H9 (cell line): ENCODE measurements at regions not wholly inside any gene's neighbourhood (a gene's known extent, or its start where the extent isn't known, plus 50 kb on each side); places are given as distances from the start of the nearest gene placed in this dataset.

Experiments used
- DNase-seq: peaks from one replicate; pipeline ENCODE4 v3.0.0-alpha.2; 2017
- H2AFZ ChIP-seq: one replicate; pipeline ENCODE4 v1.6.1; 2013; ENCODE audit warnings: mild to moderate bottlenecking, low read length, control low read depth, moderate library complexity
- H2AK5ac ChIP-seq: 2 replicates; pipeline ENCODE4 v1.6.1; 2013; ENCODE audit warnings: low read length, control low read depth, mixed read lengths; ENCODE audit not compliant: insufficient read length
- H2BK120ac ChIP-seq: one replicate; pipeline ENCODE4 v1.6.1; 2013; ENCODE audit warnings: low read depth, mild to moderate bottlenecking, low read length, control low read depth, inconsistent platforms; ENCODE audit not compliant: poor library complexity, severe bottlenecking
- H2BK12ac ChIP-seq: 2 replicates; pipeline ENCODE4 v1.6.1; 2013; ENCODE audit warnings: low read length, control low read depth, mixed read lengths, low read depth; ENCODE audit not compliant: insufficient read length
- H2BK15ac ChIP-seq: 2 replicates; pipeline ENCODE4 v1.6.1; 2013; ENCODE audit warnings: low read depth, low read length, control low read depth
- H2BK20ac ChIP-seq: one replicate; pipeline ENCODE4 v1.6.1; 2013; ENCODE audit warnings: low read depth, mild to moderate bottlenecking, low read length, control low read depth, inconsistent platforms; ENCODE audit not compliant: poor library complexity, severe bottlenecking
- H2BK5ac ChIP-seq: 2 replicates; pipeline ENCODE4 v1.6.1; 2013; ENCODE audit warnings: low read length, control low read depth, mixed read lengths; ENCODE audit not compliant: insufficient read length
- H3K14ac ChIP-seq: 2 replicates; pipeline ENCODE4 v1.6.1; 2013; ENCODE audit warnings: low read length, control low read depth; ENCODE audit not compliant: insufficient read depth
- H3K18ac ChIP-seq: 2 replicates; pipeline ENCODE4 v1.6.1; 2013; ENCODE audit warnings: low read depth, mild to moderate bottlenecking, mixed read lengths, low read length, control low read depth; ENCODE audit not compliant: insufficient read length
- H3K23ac ChIP-seq: 2 replicates; pipeline ENCODE4 v1.6.1; 2013; ENCODE audit warnings: low read length, control low read depth, mixed read lengths, low read depth; ENCODE audit not compliant: insufficient read length
- H3K23me2 ChIP-seq: 2 replicates; pipeline ENCODE4 v1.6.1; 2013; ENCODE audit warnings: low read depth, mild to moderate bottlenecking, mixed read lengths, low read length, control low read depth; ENCODE audit not compliant: insufficient read length, poor library complexity, severe bottlenecking
- H3K27ac ChIP-seq: 2 replicates; pipeline ENCODE4 v1.5.1; 2013; ENCODE audit warnings: low read length, control low read depth, mixed read lengths, low read depth; ENCODE audit not compliant: insufficient read length
- H3K27me3 ChIP-seq: 2 replicates; pipeline ENCODE4 v1.6.1; 2013; ENCODE audit warnings: low read length, control low read depth, inconsistent platforms; ENCODE audit not compliant: insufficient read depth
- H3K4ac ChIP-seq: 2 replicates; pipeline ENCODE4 v1.6.1; 2013; ENCODE audit warnings: low read depth, mild to moderate bottlenecking, control low read depth, inconsistent platforms, low read length, moderate library complexity
- H3K4me1 ChIP-seq: 2 replicates; pipeline ENCODE4 v1.6.1; 2013; ENCODE audit warnings: low read length, control low read depth, inconsistent platforms; ENCODE audit not compliant: insufficient read depth
- H3K4me2 ChIP-seq: 2 replicates; pipeline ENCODE4 v1.6.1; 2013; ENCODE audit warnings: low read length, control low read depth, mixed read lengths; ENCODE audit not compliant: insufficient read length, insufficient read depth
- H3K56ac ChIP-seq: 2 replicates; pipeline ENCODE4 v1.6.1; 2013; ENCODE audit warnings: low read depth, mild to moderate bottlenecking, mixed read lengths, low read length, control low read depth; ENCODE audit not compliant: insufficient read length
- H3K79me1 ChIP-seq: 2 replicates; pipeline ENCODE4 v1.6.1; 2013; ENCODE audit warnings: low read depth, mild to moderate bottlenecking, moderate library complexity, low read length, control low read depth, inconsistent platforms; ENCODE audit not compliant: insufficient read depth, poor library complexity, severe bottlenecking
- H3K79me2 ChIP-seq: 2 replicates; pipeline ENCODE4 v1.6.1; 2013; ENCODE audit warnings: low read length, control low read depth, inconsistent platforms; ENCODE audit not compliant: insufficient read depth
- H3K9ac ChIP-seq: 2 replicates; pipeline ENCODE4 v1.6.1; 2013; ENCODE audit warnings: low read length, control low read depth, mixed read lengths; ENCODE audit not compliant: insufficient read length; ENCODE audit errors: extremely low read depth
- H3K9me3 ChIP-seq: one replicate; pipeline ENCODE4 v1.6.1; 2013; ENCODE audit warnings: low read depth, low read length, inconsistent platforms; ENCODE audit not compliant: control insufficient read depth
- H3T11ph ChIP-seq: one replicate; pipeline ENCODE4 v1.6.1; 2013; ENCODE audit warnings: mild to moderate bottlenecking, low read length, control low read depth, inconsistent platforms
- H4K20me1 ChIP-seq: one replicate; pipeline ENCODE4 v1.6.1; 2013; ENCODE audit not compliant: control insufficient read depth, insufficient read length, insufficient read depth
- H4K5ac ChIP-seq: 2 replicates; pipeline ENCODE4 v1.6.1; 2013; ENCODE audit warnings: low read depth, mild to moderate bottlenecking, mixed read lengths, low read length, control low read depth; ENCODE audit not compliant: insufficient read length
- H4K8ac ChIP-seq: replicated peaks from 2 replicates; pipeline ENCODE4 v1.6.1; 2013; ENCODE audit warnings: low read length, control low read depth, mixed read lengths, low read depth; ENCODE audit not compliant: insufficient read length
- H4K91ac ChIP-seq: 2 replicates; pipeline ENCODE4 v1.6.1; 2013; ENCODE audit warnings: low read depth, mild to moderate bottlenecking, moderate library complexity, mixed read lengths, low read length, control low read depth; ENCODE audit not compliant: insufficient read length
- H3K27ac Mint-ChIP-seq, 3 experiments: 2 replicates in 2 of 3; 3 replicates in 1 of 3; pipeline ENCODE4 v1.8.0; 2020 to 2021; ENCODE audit warnings: mixed read lengths in 3 of 3, mild to moderate bottlenecking in 1 of 3, moderate library complexity in 1 of 3
- H3K27me3 Mint-ChIP-seq: 2 replicates; pipeline ENCODE4 v1.8.0; 2021; ENCODE audit warnings: low read depth, mild to moderate bottlenecking, moderate library complexity, mixed read lengths
- H3K36me3 Mint-ChIP-seq, 3 experiments: 2 replicates in 2 of 3; 3 replicates in 1 of 3; pipeline ENCODE4 v1.8.0; 2020 to 2021; ENCODE audit warnings: low read depth in 3 of 3, mixed read lengths in 3 of 3; ENCODE audit not compliant: insufficient read depth in 1 of 3
- H3K4me1 Mint-ChIP-seq, 2 experiments: 2 replicates each; pipeline ENCODE4 v1.8.0; 2020; ENCODE audit warnings: mixed read lengths in 2 of 2
- H3K4me3 Mint-ChIP-seq, 2 experiments: 2 replicates in 1 of 2; 3 replicates in 1 of 2; pipeline ENCODE4 v1.8.0; 2020 to 2021; ENCODE audit warnings: mild to moderate bottlenecking in 2 of 2, mixed read lengths in 2 of 2, moderate library complexity in 1 of 2
- H3K9me3 Mint-ChIP-seq, 2 experiments: 2 replicates in 1 of 2; 3 replicates in 1 of 2; pipeline ENCODE4 v1.8.0; 2020; ENCODE audit warnings: mild to moderate bottlenecking in 2 of 2, mixed read lengths in 2 of 2, moderate library complexity in 1 of 2
- WGBS: extraction: QIAGEN DNeasy Blood & Tissue Kit; methylation state at CpG from one replicate; pipeline ENCODE4 v1.1.7; 2013; ENCODE audit warnings: missing lambda C conversion rate, low lambda C conversion rate, mixed read lengths; ENCODE audit not compliant: insufficient read length; ENCODE audit errors: extremely low coverage; 5-methylcytosine and 5-hydroxymethylcytosine counted together
- TF ChIP-seq, protein P1 (sequence below): fragments of 200-600 bp; sonication (generic); conservative IDR thresholded peaks from 3 replicates; pipeline ENCODE4 v1.8.0; 2021; ENCODE audit warnings: antibody characterized with exemption, mild to moderate bottlenecking

DNA sequence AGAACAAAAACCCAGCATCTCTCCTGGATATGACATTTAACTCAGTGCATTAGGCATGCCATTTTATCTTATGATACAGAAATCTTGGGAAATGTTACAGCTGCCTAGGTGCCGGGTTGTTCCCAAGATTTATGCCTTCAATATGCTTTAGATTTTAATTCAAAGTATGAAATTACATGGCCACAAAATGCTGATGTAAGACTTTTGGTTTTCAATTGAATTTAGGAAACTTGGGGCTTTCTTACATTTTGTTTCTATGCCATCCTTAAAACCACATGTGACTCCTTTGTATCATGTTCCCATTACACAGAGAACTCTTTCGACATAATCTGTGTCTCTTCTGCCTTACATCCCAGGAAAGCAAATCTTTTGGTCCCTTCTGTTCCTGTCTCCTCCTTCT lies 83.9 kb downstream of the CCNA1 start:
- no peak overlapping the region for H4K8ac ChIP-seq
- no peaks in the 10 kb centered on the region for H3K23me2 ChIP-seq
- H2AFZ ChIP-seq: no peak overlapping the region
- no peaks in the 10 kb centered on the region for H4K20me1 ChIP-seq
- H3K9ac ChIP-seq: no peak overlapping the region
- no peak overlapping the region for H3K23ac ChIP-seq
- H4K91ac ChIP-seq: no peak overlapping the region
- Mint-ChIP-seq H3K36me3 (peaks cover 0 to 4% (median 0%) of the 10 kb centered on the region in 3 experiments; a peak in 3 of 7 replicates), H3K27me3 (no peaks in the 10 kb centered on the region), H3K27ac (no peak overlapping the region), H3K9me3 (peaks cover 0 to 2% of the 10 kb centered on the region in 2 experiments; a peak in 1 of 5 replicates), H3K4me1 (peaks cover 36 to 38% of the 10 kb centered on the region in 2 experiments), H3K4me3 (no peak overlapping the region)
- peaks cover 17% of the 10 kb centered on the region for H3K4me1 ChIP-seq
- no peaks in the 10 kb centered on the region for H3K79me2 ChIP-seq
- H2BK20ac ChIP-seq: no peak overlapping the region
- H3K4me2 ChIP-seq: no peak overlapping the region
- H2BK15ac ChIP-seq: no peak overlapping the region
- H3K9me3 ChIP-seq: no peaks in the 10 kb centered on the region
- no CpG with 5 or more reads among the region's 2 CpGs for WGBS
- H3K56ac ChIP-seq: no peak overlapping the region
- no peak overlapping the region for H3K14ac ChIP-seq
- H4K5ac ChIP-seq: no peak overlapping the region
- no peak overlapping the region for H3T11ph ChIP-seq
- H3K27me3 ChIP-seq: no peaks in the 10 kb centered on the region
- H2BK12ac ChIP-seq: no peak overlapping the region
- H3K79me1 ChIP-seq: no peaks in the 10 kb centered on the region
- no peak for DNase-seq
- no peak overlapping the region for H3K18ac ChIP-seq
- no peak overlapping the region for H2AK5ac ChIP-seq
- no peak overlapping the region for H2BK120ac ChIP-seq
- TF ChIP-seq, protein P1, sequence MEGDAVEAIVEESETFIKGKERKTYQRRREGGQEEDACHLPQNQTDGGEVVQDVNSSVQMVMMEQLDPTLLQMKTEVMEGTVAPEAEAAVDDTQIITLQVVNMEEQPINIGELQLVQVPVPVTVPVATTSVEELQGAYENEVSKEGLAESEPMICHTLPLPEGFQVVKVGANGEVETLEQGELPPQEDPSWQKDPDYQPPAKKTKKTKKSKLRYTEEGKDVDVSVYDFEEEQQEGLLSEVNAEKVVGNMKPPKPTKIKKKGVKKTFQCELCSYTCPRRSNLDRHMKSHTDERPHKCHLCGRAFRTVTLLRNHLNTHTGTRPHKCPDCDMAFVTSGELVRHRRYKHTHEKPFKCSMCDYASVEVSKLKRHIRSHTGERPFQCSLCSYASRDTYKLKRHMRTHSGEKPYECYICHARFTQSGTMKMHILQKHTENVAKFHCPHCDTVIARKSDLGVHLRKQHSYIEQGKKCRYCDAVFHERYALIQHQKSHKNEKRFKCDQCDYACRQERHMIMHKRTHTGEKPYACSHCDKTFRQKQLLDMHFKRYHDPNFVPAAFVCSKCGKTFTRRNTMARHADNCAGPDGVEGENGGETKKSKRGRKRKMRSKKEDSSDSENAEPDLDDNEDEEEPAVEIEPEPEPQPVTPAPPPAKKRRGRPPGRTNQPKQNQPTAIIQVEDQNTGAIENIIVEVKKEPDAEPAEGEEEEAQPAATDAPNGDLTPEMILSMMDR: no peak
- H2BK5ac ChIP-seq: no peak overlapping the region
- no peak overlapping the region for H3K4ac ChIP-seq
- H3K27ac ChIP-seq: no peak overlapping the region
